Nucleus accumbens (tissue), 56 donors: ENCODE measurements at regions not wholly inside any gene's neighbourhood (a gene's known extent, or its start where the extent isn't known, plus 50 kb on each side); places are given as distances from the start of the nearest gene placed in this dataset.

Source experiments
- DNase-seq, 56 donors: peaks; one replicate each; lab custom pipeline; 2025; lab: John Stamatoyannopoulos, UW

GRCh38 chr12:124505001-124505818 is 62.2 kb downstream of the NCOR2 start:
- DNase-seq, result no peak

GRCh38 chr12:124504273-124505000 is 63.0 kb downstream of the NCOR2 start:
- DNase-seq, result no peak

- no peak for DNase-seq
Measured at GRCh38 chr12:124503305-124503704, 64.1 kb downstream of the NCOR2 start.

GRCh38 chr12:124502379-124502778 is 65.0 kb downstream of the NCOR2 start:
- DNase-seq, result no peak

GRCh38 chr12:124501827-124502226 is 65.6 kb downstream of the NCOR2 start:
- DNase-seq, result no peak

- peak in 14 of 56 donors; percentile 8 to 56 (median 26) for DNase-seq
Measured at GRCh38 chr12:124501112-124501561, 66.3 kb downstream of the NCOR2 start.

GRCh38 chr12:124499898-124500244 is 67.5 kb downstream of the NCOR2 start:
- no peak for DNase-seq

- DNase-seq, result no peak
Measured at GRCh38 chr12:124499190-124499753, 68.1 kb downstream of the NCOR2 start.

GRCh38 chr12:124498275-124499189 is 68.9 kb downstream of the NCOR2 start:
- no peak for DNase-seq

GRCh38 chr12:124497658-124498057 is 69.8 kb downstream of the NCOR2 start:
- DNase-seq, result peak in 46 of 56 donors; percentile 12 to 84 (median 58)

GRCh38 chr12:124497039-124497438 is 70.4 kb downstream of the NCOR2 start:
- DNase-seq, result no peak

- DNase-seq, result peak in 3 of 56 donors; percentile 29 to 38 (median 29)
Measured at GRCh38 chr12:124496584-124496983, 70.8 kb downstream of the NCOR2 start.

- no peak for DNase-seq
Measured at GRCh38 chr12:124495194-124495983, 72.0 kb downstream of the NCOR2 start.

- no peak for DNase-seq
Measured at GRCh38 chr12:124494751-124495129, 72.7 kb downstream of the NCOR2 start.

- DNase-seq, result no peak
Measured at GRCh38 chr12:124493809-124494750, 73.3 kb downstream of the NCOR2 start.

- no peak for DNase-seq
Measured at GRCh38 chr12:124492879-124493808, 74.3 kb downstream of the NCOR2 start.

GRCh38 chr12:124491856-124492420 is 75.5 kb downstream of the NCOR2 start:
- no peak for DNase-seq
